GM23338 (cell line): ENCODE measurements at regions not wholly inside any gene's neighbourhood (a gene's known extent, or its start where the extent isn't known, plus 50 kb on each side); places are given as distances from the start of the nearest gene placed in this dataset. TPM values are rescaled to one million over a fixed set of nuclear protein-coding genes. Genes with fewer than 3 reads are reported as not detected.

ENCODE experiments used
- EZH2phosphoT487 ChIP-seq: fragments of 200-600 bp; sonication (generic); IDR thresholded peaks from one replicate; pipeline ENCODE4 v1.8.1; 2018; ENCODE audit warnings: antibody characterized with exemption; ENCODE audit not compliant: unreplicated experiment
- REST ChIP-seq: IDR thresholded peaks from one replicate; pipeline ENCODE4 v1.6.1; 2018; ENCODE audit warnings: antibody characterized with exemption; ENCODE audit not compliant: unreplicated experiment
- small RNA-seq: library from RNA; depleted of rRNA; stranded (forward); fragments of <200 nt; gene quantifications from one replicate; pipeline ENCODE3, GENCODE V24; 2014; ENCODE audit warnings: low replicate concordance

DNA sequence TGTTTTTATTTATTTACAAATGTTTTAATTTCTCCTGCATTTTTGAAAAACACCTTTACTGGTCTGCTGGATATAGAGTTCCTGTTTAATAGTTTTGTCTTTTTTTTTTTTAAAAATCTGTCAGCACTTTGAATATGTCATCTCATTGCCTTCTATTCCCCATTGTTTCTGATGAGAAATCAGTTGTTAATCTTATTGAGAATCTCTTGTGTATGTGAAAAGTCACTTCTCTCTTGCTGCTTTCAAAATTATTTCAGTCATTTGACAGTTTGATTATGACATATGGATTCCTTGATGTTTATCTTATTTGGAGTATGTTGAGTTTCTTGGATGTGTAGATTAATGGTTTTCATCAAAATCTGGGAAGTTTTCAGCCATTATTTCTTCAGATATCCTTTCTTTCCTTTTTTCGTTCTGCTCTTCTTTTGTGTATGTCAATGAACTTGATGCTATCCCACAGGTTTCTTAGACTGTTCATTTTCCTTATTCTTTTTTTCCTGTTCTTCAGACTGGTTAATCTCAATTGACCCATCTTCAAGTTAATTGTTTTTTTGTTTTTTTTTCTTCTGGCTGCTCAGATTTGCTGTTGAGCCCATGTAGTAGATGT lies 51.2 kb upstream of the CCDC190 start (continued):
- TF ChIP-seq REST (no peak), EZH2phosphoT487 (no peak)

Small RNA genes lying in the stretch of these regions (small RNA-seq; reads per million reads assigned to genes)
- not detected for gene AL392003.1
